Loucy (cell line): ENCODE measurements at regions not wholly inside any gene's neighbourhood (a gene's known extent, or its start where the extent isn't known, plus 50 kb on each side); places are given as distances from the start of the nearest gene placed in this dataset.

Experiments
- H2AFZ ChIP-seq: fragments of 200-600 bp; sonication (generic); 2 replicates; pipeline ENCODE4 v1.6.0; 2016; ENCODE audit warnings: antibody characterized with exemption, mild to moderate bottlenecking, low read length, moderate library complexity
- H3F3A ChIP-seq: fragments of 200-600 bp; 2 replicates; pipeline ENCODE4 v1.6.0; 2016; ENCODE audit warnings: antibody characterized with exemption, low read depth, mild to moderate bottlenecking
- H3K27me3 ChIP-seq: fragments of 200-600 bp; sonication (generic); 2 replicates; pipeline ENCODE4 v1.6.1; 2014; ENCODE audit warnings: low read length, mild to moderate bottlenecking; ENCODE audit not compliant: insufficient read depth, poor library complexity, severe bottlenecking
- H3K36me3 ChIP-seq: fragments of 200-600 bp; sonication (generic); 2 replicates; pipeline ENCODE4 v1.6.1; 2016; ENCODE audit warnings: low read length; ENCODE audit not compliant: insufficient read depth
- H3K4me1 ChIP-seq: fragments of 200-600 bp; sonication (generic); 2 replicates; pipeline ENCODE4 v1.5.1; 2014; ENCODE audit warnings: low read length, mild to moderate bottlenecking; ENCODE audit not compliant: insufficient read depth, poor library complexity, severe bottlenecking
- H3K4me2 ChIP-seq: fragments of 200-600 bp; sonication (generic); 2 replicates; pipeline ENCODE4 v1.6.0; 2014; ENCODE audit warnings: antibody characterized with exemption, low read length, low read depth, mild to moderate bottlenecking; ENCODE audit not compliant: poor library complexity, severe bottlenecking
- H3K4me3 ChIP-seq: fragments of 200-600 bp; sonication (generic); 2 replicates; pipeline ENCODE4 v1.5.1; 2014; ENCODE audit warnings: low read length, mild to moderate bottlenecking, mixed read lengths; ENCODE audit not compliant: poor library complexity, severe bottlenecking
- H3K79me2 ChIP-seq: fragments of 200-600 bp; sonication (generic); 2 replicates; pipeline ENCODE4 v1.6.1; 2014; ENCODE audit warnings: low read length; ENCODE audit not compliant: insufficient read depth
- H3K9ac ChIP-seq: fragments of 200-600 bp; sonication (generic); 2 replicates; pipeline ENCODE4 v1.6.0; 2014; ENCODE audit warnings: mild to moderate bottlenecking, low read depth, low read length, moderate library complexity; ENCODE audit not compliant: poor library complexity, severe bottlenecking
- H3K9me2 ChIP-seq: fragments of 200-600 bp; sonication (generic); replicated peaks from 2 replicates; pipeline ENCODE4 v1.6.1; 2016; ENCODE audit warnings: low read depth, low read length, mixed read lengths
- H3K9me3 ChIP-seq: fragments of 200-600 bp; sonication (generic); 2 replicates; pipeline ENCODE4 v1.6.1; 2014; ENCODE audit warnings: mild to moderate bottlenecking, antibody characterized with exemption, low read length, low read depth; ENCODE audit not compliant: insufficient read depth
- H4K20me1 ChIP-seq: fragments of 200-600 bp; sonication (generic); 2 replicates; pipeline ENCODE4 v1.6.0; 2014; ENCODE audit warnings: antibody characterized with exemption, low read length, mild to moderate bottlenecking; ENCODE audit not compliant: insufficient read depth, poor library complexity, severe bottlenecking
- EZH2phosphoT487 ChIP-seq: fragments of 200-600 bp; IDR thresholded peaks from 2 replicates; pipeline ENCODE4 v1.6.1; 2018; ENCODE audit warnings: antibody characterized with exemption, mild to moderate bottlenecking, moderate library complexity, borderline replicate concordance
- TF ChIP-seq, protein P1 (sequence below): fragments of 200-600 bp; sonication (generic); conservative IDR thresholded peaks from 2 replicates; pipeline ENCODE4 v1.5.1; 2014; ENCODE audit warnings: mild to moderate bottlenecking, antibody characterized with exemption, low read length

DNA sequence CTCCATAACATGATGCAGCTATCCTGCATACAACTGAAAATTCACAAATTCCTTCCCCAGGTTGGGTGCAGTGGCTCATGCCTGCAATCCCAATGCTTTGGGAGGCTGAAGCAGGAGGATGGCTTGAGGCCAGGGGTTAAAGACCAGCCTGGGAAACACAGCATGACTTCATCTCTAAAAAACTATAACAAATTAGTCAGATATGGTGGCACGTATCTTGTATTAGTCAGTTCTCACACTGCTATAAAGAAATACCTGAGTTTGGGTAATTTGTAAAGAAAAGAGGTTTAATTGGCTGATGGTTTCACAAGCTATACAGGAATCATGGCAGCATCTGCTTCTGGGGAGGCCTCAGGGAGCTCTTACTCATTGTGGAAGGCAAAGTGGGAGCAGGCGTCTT is 56.4 kb upstream of the DAPK1 start:
- no peaks in the 10 kb centered on the region for H3K27me3 ChIP-seq
- H3K4me2 ChIP-seq, result no peak overlapping the region
- no peaks in the 10 kb centered on the region for H3K4me1 ChIP-seq
- no peaks in the 10 kb centered on the region for H3K9me3 ChIP-seq
- H3F3A ChIP-seq, result no peaks in the 10 kb centered on the region
- no peak overlapping the region for H3K4me3 ChIP-seq
- H3K36me3 ChIP-seq, result no peaks in the 10 kb centered on the region
- no peaks in the 10 kb centered on the region for H4K20me1 ChIP-seq
- H3K79me2 ChIP-seq, result no peaks in the 10 kb centered on the region
- no peak for TF ChIP-seq EZH2phosphoT487
- TF ChIP-seq, protein P1, sequence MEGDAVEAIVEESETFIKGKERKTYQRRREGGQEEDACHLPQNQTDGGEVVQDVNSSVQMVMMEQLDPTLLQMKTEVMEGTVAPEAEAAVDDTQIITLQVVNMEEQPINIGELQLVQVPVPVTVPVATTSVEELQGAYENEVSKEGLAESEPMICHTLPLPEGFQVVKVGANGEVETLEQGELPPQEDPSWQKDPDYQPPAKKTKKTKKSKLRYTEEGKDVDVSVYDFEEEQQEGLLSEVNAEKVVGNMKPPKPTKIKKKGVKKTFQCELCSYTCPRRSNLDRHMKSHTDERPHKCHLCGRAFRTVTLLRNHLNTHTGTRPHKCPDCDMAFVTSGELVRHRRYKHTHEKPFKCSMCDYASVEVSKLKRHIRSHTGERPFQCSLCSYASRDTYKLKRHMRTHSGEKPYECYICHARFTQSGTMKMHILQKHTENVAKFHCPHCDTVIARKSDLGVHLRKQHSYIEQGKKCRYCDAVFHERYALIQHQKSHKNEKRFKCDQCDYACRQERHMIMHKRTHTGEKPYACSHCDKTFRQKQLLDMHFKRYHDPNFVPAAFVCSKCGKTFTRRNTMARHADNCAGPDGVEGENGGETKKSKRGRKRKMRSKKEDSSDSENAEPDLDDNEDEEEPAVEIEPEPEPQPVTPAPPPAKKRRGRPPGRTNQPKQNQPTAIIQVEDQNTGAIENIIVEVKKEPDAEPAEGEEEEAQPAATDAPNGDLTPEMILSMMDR, result no peak
- no peaks in the 10 kb centered on the region for H3K9me2 ChIP-seq
- no peak overlapping the region for H3K9ac ChIP-seq
- H2AFZ ChIP-seq, result no peak overlapping the region

DNA sequence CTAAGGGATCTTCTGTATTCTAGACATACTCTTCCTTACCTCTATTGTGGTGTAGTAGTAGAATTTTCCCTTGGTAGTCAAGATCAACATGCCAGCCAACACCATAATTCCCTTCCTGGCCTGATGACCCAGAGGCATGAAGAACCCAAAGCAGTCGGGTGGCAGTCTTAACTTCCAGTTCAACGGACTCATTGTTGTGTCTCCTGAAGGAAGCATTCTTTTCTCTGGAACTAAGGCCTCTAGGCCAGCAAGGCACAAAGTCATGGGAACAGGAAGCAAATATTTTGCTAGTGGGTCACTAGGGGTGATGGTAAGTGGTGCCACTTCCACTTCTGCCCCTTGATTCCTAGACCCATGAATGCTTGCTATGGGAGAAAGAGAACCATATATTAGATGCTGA is 55.2 kb upstream of the DAPK1 start:
- H3F3A ChIP-seq, result no peaks in the 10 kb centered on the region
- no peak for TF ChIP-seq EZH2phosphoT487
- TF ChIP-seq, protein P1, result no peak
- H3K27me3 ChIP-seq, result no peaks in the 10 kb centered on the region

DNA sequence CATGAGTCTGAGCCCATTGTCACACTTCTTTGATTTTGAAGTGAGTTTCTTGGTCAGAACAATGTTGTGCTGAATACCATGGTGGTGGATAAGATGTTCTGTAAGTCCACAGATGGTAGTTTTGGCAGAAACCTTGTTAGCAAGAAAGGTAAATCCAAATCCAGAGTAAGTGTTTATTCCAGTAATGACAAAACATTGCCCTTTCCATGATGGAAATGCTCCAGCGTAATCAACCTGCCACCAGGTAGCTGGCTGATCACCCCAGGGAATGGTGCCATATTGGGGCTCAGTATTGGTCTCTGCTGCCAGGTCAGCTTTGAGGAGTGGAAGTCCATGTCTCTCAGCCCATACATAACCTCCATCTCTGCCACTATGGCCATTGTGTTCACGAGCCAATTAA is 54.7 kb upstream of the DAPK1 start:
- Histone ChIP-seq H3K4me3 (no peak overlapping the region), H3K9me3 (no peaks in the 10 kb centered on the region)
- TF ChIP-seq EZH2phosphoT487, result no peak
- TF ChIP-seq, protein P1, result no peak

More for the DNA sequence above, 55.2 kb upstream of the DAPK1 start:
- Histone ChIP-seq H4K20me1 (no peaks in the 10 kb centered on the region), H2AFZ (no peak overlapping the region), H3K4me1 (no peaks in the 10 kb centered on the region), H3K9ac (no peak overlapping the region), H3K4me3 (no peak overlapping the region), H3K4me2 (no peak overlapping the region), H3K9me3 (no peaks in the 10 kb centered on the region), H3K79me2 (no peaks in the 10 kb centered on the region), H3K9me2 (no peaks in the 10 kb centered on the region), H3K36me3 (no peaks in the 10 kb centered on the region)

More for the DNA sequence above, 54.7 kb upstream of the DAPK1 start:
- H2AFZ ChIP-seq, result no peak overlapping the region
- H3K36me3 ChIP-seq, result no peaks in the 10 kb centered on the region
- H3K4me1 ChIP-seq, result no peaks in the 10 kb centered on the region
- H3K4me2 ChIP-seq, result no peak overlapping the region
- H3F3A ChIP-seq, result no peaks in the 10 kb centered on the region
- H4K20me1 ChIP-seq, result no peaks in the 10 kb centered on the region
- H3K9ac ChIP-seq, result no peak overlapping the region
- H3K9me2 ChIP-seq, result no peaks in the 10 kb centered on the region
- H3K79me2 ChIP-seq, result no peaks in the 10 kb centered on the region
- no peaks in the 10 kb centered on the region for H3K27me3 ChIP-seq
